Osteocyte (in vitro differentiated cells): ENCODE measurements at regions not wholly inside any gene's neighbourhood (a gene's known extent, or its start where the extent isn't known, plus 50 kb on each side); places are given as distances from the start of the nearest gene placed in this dataset.

Experiments used
- DNase-seq: peaks from one replicate; pipeline ENCODE4 v3.0.0; 2021; ENCODE audit warnings: mixed read lengths; ENCODE audit not compliant: unreplicated experiment; ENCODE audit errors: extremely low spot score
- H3K27ac Mint-ChIP-seq: one replicate; pipeline ENCODE4 v1.8.0; 2021; ENCODE audit warnings: mild to moderate bottlenecking, mixed read lengths; ENCODE audit not compliant: unreplicated experiment
- H3K27me3 Mint-ChIP-seq: one replicate; pipeline ENCODE4 v1.8.0; 2021; ENCODE audit warnings: mixed read lengths; ENCODE audit not compliant: unreplicated experiment
- H3K36me3 Mint-ChIP-seq: one replicate; pipeline ENCODE4 v1.8.0; 2021; ENCODE audit warnings: mixed read lengths; ENCODE audit not compliant: unreplicated experiment
- H3K4me1 Mint-ChIP-seq: one replicate; pipeline ENCODE4 v1.8.0; 2021; ENCODE audit warnings: mixed read lengths; ENCODE audit not compliant: unreplicated experiment
- H3K4me3 Mint-ChIP-seq: one replicate; pipeline ENCODE4 v1.8.0; 2021; ENCODE audit warnings: mild to moderate bottlenecking, moderate library complexity, mixed read lengths; ENCODE audit not compliant: unreplicated experiment
- H3K9me3 Mint-ChIP-seq: one replicate; pipeline ENCODE4 v1.8.0; 2021; ENCODE audit warnings: mixed read lengths; ENCODE audit not compliant: unreplicated experiment
- TF ChIP-seq, protein P1 (sequence below): fragments of 200-600 bp; sonication (generic); IDR thresholded peaks from 2 replicates; pipeline ENCODE4 v1.5.0; 2021; ENCODE audit warnings: antibody characterized with exemption, mild to moderate bottlenecking, moderate library complexity

DNA sequence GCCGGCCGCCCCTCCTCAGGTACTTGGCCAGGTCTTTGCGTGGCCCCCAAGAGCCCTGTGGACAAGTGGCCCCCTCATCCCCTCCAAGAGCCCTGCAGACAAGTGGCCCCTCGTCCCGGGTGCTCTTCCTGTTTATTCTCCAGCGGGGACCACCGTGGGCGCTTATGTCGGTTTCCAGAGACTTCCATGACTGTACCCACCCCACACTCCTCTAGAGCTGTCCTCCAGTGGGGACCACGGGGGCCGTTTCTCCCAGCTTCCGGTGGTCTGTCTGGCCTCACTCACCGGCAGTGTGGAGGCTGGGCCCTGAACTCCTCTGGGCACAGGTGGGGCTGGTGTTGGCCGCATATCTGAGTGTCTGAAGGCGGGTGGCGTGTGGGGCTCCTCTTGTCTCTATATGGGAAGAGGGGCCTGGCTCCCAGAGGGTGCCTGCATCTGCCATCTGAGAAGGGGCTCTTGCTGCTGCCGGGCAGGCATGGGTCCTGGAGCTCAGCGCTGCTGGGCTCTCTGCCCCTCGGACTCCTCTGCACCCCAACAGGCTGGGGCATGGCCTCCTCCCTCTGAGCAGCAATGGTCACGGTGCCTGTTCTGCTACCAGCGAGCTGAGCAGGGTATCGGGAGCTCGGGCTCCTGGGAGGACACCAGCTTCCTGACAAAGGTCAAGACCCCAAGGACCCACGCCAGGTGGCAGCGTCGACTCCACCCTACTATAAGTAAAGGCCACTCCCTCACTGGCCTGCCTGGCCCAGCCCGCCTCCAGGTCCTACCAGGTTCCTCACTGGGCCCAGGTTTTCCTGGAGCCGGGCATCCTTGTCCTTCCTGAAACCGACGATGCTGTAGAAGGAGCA is 1264.3 kb downstream of the BRD1 start:
- H3K4me3 Mint-ChIP-seq = no peak overlapping the region
- H3K36me3 Mint-ChIP-seq = no peaks in the 10 kb centered on the region
- H3K4me1 Mint-ChIP-seq = peaks cover 18% of the 10 kb centered on the region
- TF ChIP-seq, protein P1, sequence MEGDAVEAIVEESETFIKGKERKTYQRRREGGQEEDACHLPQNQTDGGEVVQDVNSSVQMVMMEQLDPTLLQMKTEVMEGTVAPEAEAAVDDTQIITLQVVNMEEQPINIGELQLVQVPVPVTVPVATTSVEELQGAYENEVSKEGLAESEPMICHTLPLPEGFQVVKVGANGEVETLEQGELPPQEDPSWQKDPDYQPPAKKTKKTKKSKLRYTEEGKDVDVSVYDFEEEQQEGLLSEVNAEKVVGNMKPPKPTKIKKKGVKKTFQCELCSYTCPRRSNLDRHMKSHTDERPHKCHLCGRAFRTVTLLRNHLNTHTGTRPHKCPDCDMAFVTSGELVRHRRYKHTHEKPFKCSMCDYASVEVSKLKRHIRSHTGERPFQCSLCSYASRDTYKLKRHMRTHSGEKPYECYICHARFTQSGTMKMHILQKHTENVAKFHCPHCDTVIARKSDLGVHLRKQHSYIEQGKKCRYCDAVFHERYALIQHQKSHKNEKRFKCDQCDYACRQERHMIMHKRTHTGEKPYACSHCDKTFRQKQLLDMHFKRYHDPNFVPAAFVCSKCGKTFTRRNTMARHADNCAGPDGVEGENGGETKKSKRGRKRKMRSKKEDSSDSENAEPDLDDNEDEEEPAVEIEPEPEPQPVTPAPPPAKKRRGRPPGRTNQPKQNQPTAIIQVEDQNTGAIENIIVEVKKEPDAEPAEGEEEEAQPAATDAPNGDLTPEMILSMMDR = no peak
- no peaks in the 10 kb centered on the region for H3K9me3 Mint-ChIP-seq
- no peak for DNase-seq
- no peaks in the 10 kb centered on the region for H3K27me3 Mint-ChIP-seq
- H3K27ac Mint-ChIP-seq = no peak overlapping the region

DNA sequence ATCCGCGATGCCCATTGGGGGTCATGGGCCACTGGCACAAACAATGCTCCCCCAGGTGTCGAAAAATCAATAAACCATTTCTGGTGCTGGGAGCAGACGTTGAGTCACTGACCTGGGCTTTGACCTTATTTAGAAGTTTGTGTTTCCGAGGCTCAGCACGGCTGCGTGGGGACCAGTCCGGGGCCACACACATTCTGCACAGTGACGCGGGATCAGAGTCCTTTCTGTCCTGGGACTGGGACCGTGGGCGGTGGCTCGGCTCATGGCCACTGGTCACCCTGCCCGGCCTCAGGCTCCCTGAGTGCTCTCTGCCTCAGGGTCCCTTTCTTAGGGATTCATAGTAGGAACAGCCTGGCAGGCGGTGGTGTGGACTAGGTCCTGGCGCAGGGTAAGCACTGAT is 1266.0 kb downstream of the BRD1 start:
- H3K4me3 Mint-ChIP-seq = no peak overlapping the region
- no peaks in the 10 kb centered on the region for H3K27me3 Mint-ChIP-seq
- peaks cover 2% of the 10 kb centered on the region for H3K4me1 Mint-ChIP-seq
- DNase-seq = no peak
- TF ChIP-seq, protein P1 = no peak
- H3K27ac Mint-ChIP-seq = no peak overlapping the region
- H3K36me3 Mint-ChIP-seq = no peaks in the 10 kb centered on the region
- no peaks in the 10 kb centered on the region for H3K9me3 Mint-ChIP-seq

DNA sequence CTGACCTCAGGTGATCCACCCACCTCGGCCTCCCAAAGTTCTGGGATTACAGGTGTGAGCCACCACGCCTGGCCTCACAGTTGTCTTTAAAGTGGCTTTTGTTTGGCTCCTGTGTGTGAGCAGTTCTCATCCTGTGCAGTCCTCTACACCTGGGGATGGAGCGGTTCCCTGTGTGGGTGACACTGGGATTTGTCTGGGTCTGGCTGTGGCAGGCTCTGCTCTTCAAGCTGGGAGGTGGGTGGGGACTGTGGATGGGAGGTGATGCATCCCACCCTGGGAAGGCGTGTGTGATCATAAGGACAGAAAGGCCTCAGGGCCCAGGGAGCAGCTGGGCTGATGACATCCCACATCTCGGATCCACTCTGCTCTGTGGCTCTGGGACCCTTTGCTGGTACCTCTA is 1266.8 kb downstream of the BRD1 start:
- Mint-ChIP-seq H3K27me3 (no peaks in the 10 kb centered on the region), H3K27ac (no peak overlapping the region), H3K36me3 (no peaks in the 10 kb centered on the region), H3K4me3 (no peak overlapping the region), H3K4me1 (no peaks in the 10 kb centered on the region), H3K9me3 (no peaks in the 10 kb centered on the region)
- TF ChIP-seq, protein P1 = no peak
- no peak for DNase-seq

DNA sequence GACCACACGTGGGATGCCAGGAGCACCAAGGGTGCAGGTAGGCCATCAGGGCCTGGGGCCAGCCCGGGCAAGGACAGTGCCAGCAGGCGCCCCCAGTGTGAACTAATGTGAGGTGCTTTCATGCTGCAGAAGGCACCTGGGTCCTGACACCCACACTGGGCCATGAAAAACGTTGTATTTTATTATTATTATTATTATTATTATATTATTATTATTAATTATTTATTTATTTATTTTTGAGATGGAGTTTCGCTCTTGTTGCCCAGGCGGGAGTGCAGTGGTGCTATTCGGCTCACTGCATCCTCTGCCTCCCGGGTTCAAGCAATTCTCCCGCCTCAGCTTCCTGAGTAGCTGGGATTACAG is 1267.3 kb downstream of the BRD1 start:
- Mint-ChIP-seq H3K27ac (no peak overlapping the region), H3K36me3 (no peaks in the 10 kb centered on the region), H3K27me3 (no peaks in the 10 kb centered on the region), H3K4me3 (no peak overlapping the region), H3K9me3 (no peaks in the 10 kb centered on the region), H3K4me1 (no peaks in the 10 kb centered on the region)
- TF ChIP-seq, protein P1 = no peak
- no peak for DNase-seq

DNA sequence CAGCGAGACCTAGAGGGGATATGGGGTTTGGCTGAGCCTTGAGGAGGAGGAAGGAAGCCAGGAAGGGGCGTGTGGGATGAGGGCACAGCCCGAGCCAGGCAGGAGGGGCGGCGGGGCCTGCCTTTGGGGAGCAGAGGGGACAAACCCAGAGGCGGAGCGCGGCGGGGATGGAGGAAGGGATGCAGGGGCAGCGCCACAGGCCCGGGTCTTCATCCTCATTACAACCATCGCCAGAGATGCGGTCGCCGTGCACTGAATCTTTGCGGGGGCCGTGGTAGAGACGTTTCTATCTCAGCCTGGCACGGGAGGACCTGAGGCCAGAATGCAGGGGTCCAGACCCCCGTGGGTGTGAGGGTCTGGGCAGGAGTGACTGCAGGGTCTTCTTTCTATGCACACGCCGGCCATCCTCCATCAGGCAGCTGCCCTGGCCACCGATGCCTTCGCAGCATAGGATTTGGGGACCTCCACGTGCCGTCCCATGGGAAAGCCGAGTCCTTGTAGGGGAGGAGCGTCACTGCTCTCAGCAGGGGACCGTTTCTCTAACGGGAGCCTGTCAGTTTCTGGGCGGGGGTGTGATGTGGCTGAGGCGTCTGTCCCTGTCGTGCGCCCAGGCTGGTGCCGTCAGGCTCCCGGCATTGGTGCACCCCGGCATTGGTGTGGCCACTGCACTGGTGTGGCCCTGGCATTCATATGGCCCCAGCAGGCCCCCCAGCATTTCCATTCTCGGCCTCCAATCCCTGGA is 1267.9 kb downstream of the BRD1 start:
- no peak for DNase-seq
- TF ChIP-seq, protein P1 = no peak
- Mint-ChIP-seq H3K4me1 (no peaks in the 10 kb centered on the region), H3K27ac (no peak overlapping the region), H3K27me3 (no peaks in the 10 kb centered on the region), H3K9me3 (no peaks in the 10 kb centered on the region), H3K36me3 (no peaks in the 10 kb centered on the region), H3K4me3 (no peak overlapping the region)
